A549 (cell line): ENCODE measurements at regions not wholly inside any gene's neighbourhood (a gene's known extent, or its start where the extent isn't known, plus 50 kb on each side); places are given as distances from the start of the nearest gene placed in this dataset.

Experiments
- ATAC-seq, 2 experiments: fragments of 200-7000 bp in 1 of 2; fragments of >200 bp in 1 of 2; cut with Nextera tagmentation in 1 of 2; cut with Tn5 transposase in 1 of 2; 3 replicates each; pipeline versions ENCODE4 v1.8.0 to v1.9.1; 2018 to 2020; ENCODE audit warnings: mild to moderate bottlenecking in 1 of 2, moderate library complexity in 1 of 2
- CTCF ChIA-PET: fragments of 300-600 bp; sonication (Branson Sonifier 250); formaldehyde crosslinking; extraction: SDS; loops from one replicate; lab custom pipeline; 2021; ENCODE audit warnings: antibody characterized with exemption, inconsistent platforms; lab: Yijun Ruan, JAX
- POLR2A ChIA-PET: fragments of 350-600 bp; formaldehyde crosslinking; extraction: SDS; loops from one replicate; lab custom pipeline; 2021; ENCODE audit warnings: antibody characterized with exemption, inconsistent platforms; lab: Yijun Ruan, JAX
- DNase-seq, 2 experiments: peaks; one replicate each; pipeline versions ENCODE4 v3.0.0 to v3.0.0-alpha.2; 2011 to 2016; ENCODE audit warnings: low read depth in 1 of 2, low spot score in 1 of 2
- FAIRE-seq: peaks from 2 replicates; lab custom pipeline; 2011; peaks lifted over from hg19 to GRCh38; lab: Jason Lieb, UNC
- H3K27ac ChIP-seq, 2 experiments: fragments of >200 bp; sonication (Bioruptor Twin); formaldehyde crosslinking; 3 replicates each; pipeline ENCODE4 v1.5.1; 2016 to 2017
- H3K4me1 ChIP-seq: fragments of >200 bp; sonication (Bioruptor Twin); formaldehyde crosslinking; 3 replicates; pipeline ENCODE4 v1.6.1; 2016
- H3K4me2 ChIP-seq: fragments of >200 bp; sonication (Bioruptor Twin); formaldehyde crosslinking; 3 replicates; pipeline ENCODE4 v1.6.1; 2016
- H3K4me3 ChIP-seq: fragments of >200 bp; sonication (Bioruptor Twin); formaldehyde crosslinking; 3 replicates; pipeline ENCODE4 v1.5.1; 2016
- H3K9me3 ChIP-seq: fragments of >200 bp; sonication (Bioruptor Twin); formaldehyde crosslinking; 3 replicates; pipeline ENCODE4 v1.6.1; 2016
- CBX2 ChIP-seq: fragments of 200-600 bp; sonication (generic); IDR thresholded peaks from 2 replicates; pipeline ENCODE4 v1.6.1; 2016; ENCODE audit warnings: low read depth, mild to moderate bottlenecking, borderline replicate concordance
- E2F6 ChIP-seq: IDR thresholded peaks from 2 replicates; pipeline ENCODE4 v1.6.1; 2012; ENCODE audit warnings: low read depth, borderline replicate concordance
- EHMT2 ChIP-seq: fragments of 200-600 bp; sonication (generic); IDR thresholded peaks from 2 replicates; pipeline ENCODE4 v1.6.1; 2016; ENCODE audit warnings: antibody characterized with exemption, low read depth, mild to moderate bottlenecking, moderate library complexity
- ELK1 ChIP-seq: fragments of 150-350 bp; IDR thresholded peaks from 2 replicates; pipeline ENCODE4 v1.6.1; 2014; ENCODE audit warnings: low read depth, mild to moderate bottlenecking, low read length
- EP300 ChIP-seq, 2 experiments: fragments of >200 bp; sonication (Bioruptor Twin); formaldehyde crosslinking; IDR thresholded peaks; 2 replicates in 1 of 2; 3 replicates in 1 of 2; pipeline ENCODE4 v1.6.1; 2016 to 2017
- ESRRA ChIP-seq: fragments of 150-350 bp; IDR thresholded peaks from 2 replicates; pipeline ENCODE4 v1.6.1; 2014; ENCODE audit warnings: mild to moderate bottlenecking, low read length, borderline replicate concordance
- GATA3 ChIP-seq: IDR thresholded peaks from 2 replicates; pipeline ENCODE4 v1.6.1; 2012; ENCODE audit warnings: borderline replicate concordance
- HDAC2 ChIP-seq: fragments of 200-600 bp; sonication (generic); IDR thresholded peaks from 2 replicates; pipeline ENCODE4 v1.6.1; 2016
- HES2 ChIP-seq: fragments of >200 bp; sonication (Bioruptor Twin); formaldehyde crosslinking; IDR thresholded peaks from 2 replicates; pipeline ENCODE4 v1.6.1; 2016
- HEYL ChIP-seq: fragments of 250-450 bp; sonication (Bioruptor Pico); IDR thresholded peaks from 2 replicates; pipeline ENCODE4 v1.8.0; 2021; ENCODE audit warnings: mild to moderate bottlenecking, moderate library complexity
- HOXB13 ChIP-seq: fragments of 250-450 bp; sonication (Bioruptor Pico); IDR thresholded peaks from 2 replicates; pipeline ENCODE4 v1.5.0; 2020; ENCODE audit warnings: low read depth, mild to moderate bottlenecking, moderate library complexity
- JUN ChIP-seq, 2 experiments: fragments of >200 bp; sonication (Bioruptor Twin); formaldehyde crosslinking; IDR thresholded peaks; 2 replicates in 1 of 2; 3 replicates in 1 of 2; pipeline ENCODE4 v1.6.1; 2016 to 2017
- MAFK ChIP-seq: fragments of 450-650 bp; IDR thresholded peaks from 2 replicates; pipeline ENCODE4 v1.6.1; 2014; ENCODE audit not compliant: partially characterized antibody
- MAX ChIP-seq: IDR thresholded peaks from 2 replicates; pipeline ENCODE4 v1.6.1; 2012
- NR3C1 ChIP-seq: fragments of >200 bp; sonication (Bioruptor Twin); formaldehyde crosslinking; IDR thresholded peaks from 3 replicates; pipeline ENCODE4 v1.6.1; 2017
- PHF8 ChIP-seq: fragments of 200-600 bp; sonication (generic); IDR thresholded peaks from 2 replicates; pipeline ENCODE4 v1.6.1; 2016; ENCODE audit warnings: low read depth, mild to moderate bottlenecking, antibody characterized with exemption, moderate library complexity, borderline replicate concordance
- POLR2AphosphoS2 ChIP-seq: conservative IDR thresholded peaks from 2 replicates; pipeline ENCODE4 v1.6.1; 2012; ENCODE audit warnings: low read length, improper control_type of control experiment, inconsistent platforms
- REST ChIP-seq: fragments of 200-600 bp; sonication (generic); IDR thresholded peaks from 2 replicates; pipeline ENCODE4 v1.6.1; 2016; ENCODE audit warnings: antibody characterized with exemption, mild to moderate bottlenecking, moderate library complexity
- SMC3 ChIP-seq: fragments of >200 bp; sonication (Bioruptor Twin); formaldehyde crosslinking; IDR thresholded peaks from 3 replicates; pipeline ENCODE4 v1.6.1; 2018; ENCODE audit warnings: inconsistent platforms
- SREBF2 ChIP-seq: fragments of 450-650 bp; IDR thresholded peaks from 2 replicates; pipeline ENCODE4 v1.6.1; 2014; ENCODE audit warnings: mild to moderate bottlenecking, moderate library complexity
- TFCP2L1 ChIP-seq: fragments of 250-450 bp; sonication (Bioruptor Pico); IDR thresholded peaks from 2 replicates; pipeline ENCODE4 v1.5.0; 2021; ENCODE audit warnings: mild to moderate bottlenecking
- ZFP36 ChIP-seq: fragments of 450-650 bp; IDR thresholded peaks from 2 replicates; pipeline ENCODE4 v1.6.1; 2014; ENCODE audit warnings: borderline replicate concordance; ENCODE audit not compliant: partially characterized antibody
- ZSCAN20 ChIP-seq: fragments of 250-450 bp; sonication (Bioruptor Pico); IDR thresholded peaks from 2 replicates; pipeline ENCODE4 v1.8.0; 2022; ENCODE audit warnings: mild to moderate bottlenecking, moderate library complexity
- WGBS: methylation state at CpG from one replicate; pipeline ENCODE4 v1.1.6; 2017; ENCODE audit errors: missing lambda C conversion rate; 5-methylcytosine and 5-hydroxymethylcytosine counted together

- no peak for TF ChIP-seq ESRRA
- TF ChIP-seq HDAC2: no peak
- no peak for TF ChIP-seq JUN (IDR thresholded peaks at IDR 0.05)
- no peak for TF ChIP-seq HOXB13 (CRISPR knock-in tag)
- no peak for TF ChIP-seq POLR2AphosphoS2
- no peak for TF ChIP-seq SREBF2
- no peak for TF ChIP-seq GATA3
- Histone ChIP-seq H3K9me3 (no peaks in the 10 kb centered on the region), H3K4me3 (no peak overlapping the region), H3K27ac (no peak overlapping the region), H3K4me2 (no peak overlapping the region), H3K4me1 (no peaks in the 10 kb centered on the region)
- DNase-seq: no peak
- ATAC-seq: no peak
- 46% methylated on average over 3 of the region's 3 CpGs for WGBS
- FAIRE-seq: no peak
- CTCF ChIA-PET: interaction anchor here (0.7 to 4.1 kb wide), 4 partner anchors 7 to 289 kb away, joined by 3 to 16 read pairs (median 3); no protein-coding TSS in a partner anchor
- POLR2A ChIA-PET: no interaction called here
Measured at GRCh38 chr2:19659024-19659792, 242.6 kb downstream of the TTC32 start.

GRCh38 chr2:19656011-19656410 lies 245.8 kb downstream of the TTC32 start:
- Histone ChIP-seq H3K9me3 (no peaks in the 10 kb centered on the region), H3K4me2 (no peak overlapping the region), H3K4me3 (no peak overlapping the region), H3K27ac (no peak overlapping the region), H3K4me1 (no peaks in the 10 kb centered on the region)
- FAIRE-seq: no peak
- POLR2A ChIA-PET: interaction anchor here (0.7 kb wide), 1 partner anchor 70 kb away, joined by 5 read pairs; no protein-coding TSS in a partner anchor
- TF ChIP-seq ZSCAN20 (CRISPR knock-in tag): no peak
- no peak for TF ChIP-seq CBX2
- TF ChIP-seq NR3C1: no peak
- TF ChIP-seq ESRRA: no peak
- CTCF ChIA-PET: interaction anchor here (4.1 kb wide), 1 partner anchor 11 kb away, joined by 16 read pairs; no protein-coding TSS in a partner anchor
- 71% methylated on average over 1 of the region's 1 CpG for WGBS
- no peak for DNase-seq
- no peak for ATAC-seq

GRCh38 chr2:19654310-19655090 lies 247.3 kb downstream of the TTC32 start:
- Histone ChIP-seq H3K4me3 (no peak overlapping the region), H3K4me2 (no peak overlapping the region), H3K4me1 (peaks cover 11% of the 10 kb centered on the region), H3K27ac (peak overlapping the region in 1 of 2 experiments; percentile 13; a peak in 1 of 6 replicates), H3K9me3 (no peaks in the 10 kb centered on the region)
- POLR2A ChIA-PET: no interaction called here
- no peak for TF ChIP-seq MAFK
- TF ChIP-seq TFCP2L1: no peak
- ATAC-seq (no peak), FAIRE-seq (no peak), DNase-seq (no peak)
- 72% methylated on average over 9 of the region's 9 CpGs for WGBS
- CTCF ChIA-PET: interaction anchor here (0.7 to 2.4 kb wide), 2 partner anchors 12 to 47 kb away, joined by 3 to 10 read pairs; no protein-coding TSS in a partner anchor

GRCh38 chr2:19653509-19653908 lies 248.3 kb downstream of the TTC32 start:
- POLR2A ChIA-PET: no interaction called here
- Histone ChIP-seq H3K9me3 (no peaks in the 10 kb centered on the region), H3K4me3 (no peak overlapping the region), H3K27ac (no peak overlapping the region; a peak in 1 of 6 replicates), H3K4me1 (peaks cover 21% of the 10 kb centered on the region), H3K4me2 (no peak overlapping the region)
- ATAC-seq (no peak), DNase-seq (no peak), FAIRE-seq (no peak)
- WGBS: 87% methylated on average over 10 of the region's 10 CpGs
- CTCF ChIA-PET: interaction anchor here (0.9 to 2.4 kb wide), 2 partner anchors 13 to 99 kb away, joined by 3 to 10 read pairs; no protein-coding TSS in a partner anchor
- TF ChIP-seq PHF8 (no peak), ELK1 (no peak), REST (no peak), MAX (no peak), HES2 (no peak), E2F6 (no peak), ZFP36 (no peak), HDAC2 (no peak), SMC3 (no peak), EHMT2 (no peak), EP300 (IDR thresholded peaks at IDR 0.05) (no peak), HEYL (CRISPR knock-in tag) (no peak), MAFK (no peak), TFCP2L1 (no peak)
